GM12878 (cell line): ENCODE measurements at regions not wholly inside any gene's neighbourhood (a gene's known extent, or its start where the extent isn't known, plus 50 kb on each side); places are given as distances from the start of the nearest gene placed in this dataset.

Experiments used
- BCLAF1 ChIP-seq: fragments of 450-650 bp; IDR thresholded peaks from 2 replicates; pipeline ENCODE4 v1.6.1; 2017; ENCODE audit warnings: antibody characterized with exemption, mild to moderate bottlenecking, moderate library complexity
- BHLHE40 ChIP-seq, 2 experiments: fragments of 450-650 bp in 1 of 2; IDR thresholded peaks; 2 replicates each; pipeline ENCODE4 v1.6.1; 2011 to 2017; ENCODE audit warnings: low read depth in 2 of 2, borderline replicate concordance in 1 of 2, improper control_type of control experiment in 1 of 2, low read length in 1 of 2, mild to moderate bottlenecking in 1 of 2
- CTCF ChIP-seq, 3 experiments: IDR thresholded peaks in 2 of 3; conservative IDR thresholded peaks in 1 of 3; 2 replicates each; pipeline ENCODE4 v1.5.1; 2011; ENCODE audit warnings: low read depth in 3 of 3, low read length in 3 of 3, mild to moderate bottlenecking in 3 of 3, control low read depth in 2 of 3, moderate library complexity in 2 of 3, inconsistent platforms in 1 of 3, mixed read lengths in 1 of 3; ENCODE audit not compliant: control insufficient read depth in 2 of 3, insufficient read depth in 1 of 3; ENCODE audit errors: extremely low read depth in 1 of 3
- MAX ChIP-seq: IDR thresholded peaks from 2 replicates; pipeline ENCODE4 v1.6.1; 2012; ENCODE audit warnings: low read depth, low read length, improper control_type of control experiment
- PBX3 ChIP-seq: IDR thresholded peaks from 2 replicates; pipeline ENCODE4 v1.6.1; 2011; ENCODE audit warnings: mild to moderate bottlenecking, low read depth, low read length, moderate library complexity; ENCODE audit not compliant: insufficient replicate concordance
- POLR2A ChIP-seq: IDR thresholded peaks from 2 replicates; pipeline ENCODE4 v1.6.1; 2011; ENCODE audit warnings: low read depth, mild to moderate bottlenecking, low read length
- SIX5 ChIP-seq: IDR thresholded peaks from 2 replicates; pipeline ENCODE4 v1.6.1; 2011; ENCODE audit warnings: mild to moderate bottlenecking, low read depth, low read length, moderate library complexity; ENCODE audit not compliant: severe bottlenecking
- TF ChIP-seq, protein P1 (sequence below): fragments of 450-650 bp; IDR thresholded peaks from 2 replicates; pipeline ENCODE4 v1.6.1; 2017; ENCODE audit warnings: borderline replicate concordance
- TF ChIP-seq, protein P2 (sequence below): IDR thresholded peaks from 2 replicates; pipeline ENCODE4 v1.6.1; 2011; ENCODE audit warnings: low read depth, low read length, improper control_type of control experiment, borderline replicate concordance
- TF ChIP-seq, protein P3 (sequence below): IDR thresholded peaks from 2 replicates; pipeline ENCODE4 v1.6.1; 2012; ENCODE audit warnings: mild to moderate bottlenecking, low read depth, low read length

DNA sequence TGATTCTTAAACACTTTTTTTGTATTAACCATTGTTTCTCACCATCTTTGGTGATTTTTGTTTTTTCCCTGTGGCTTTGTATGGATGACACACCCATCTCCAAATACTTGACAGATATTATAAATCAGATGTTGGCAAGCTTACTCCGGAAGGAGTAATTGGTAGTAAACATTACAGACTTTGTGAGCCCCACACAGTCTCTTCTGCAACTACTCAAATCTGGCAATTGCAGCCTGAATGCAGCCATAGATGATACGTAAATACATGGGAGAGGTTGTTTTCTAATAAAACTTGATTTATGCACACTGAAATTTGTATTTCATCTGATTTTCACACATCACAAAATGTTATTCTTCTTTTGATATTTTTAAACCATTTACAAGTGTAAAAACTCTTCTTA, 331.5 kb downstream of the ARPP21 start:
- TF ChIP-seq, protein P1, sequence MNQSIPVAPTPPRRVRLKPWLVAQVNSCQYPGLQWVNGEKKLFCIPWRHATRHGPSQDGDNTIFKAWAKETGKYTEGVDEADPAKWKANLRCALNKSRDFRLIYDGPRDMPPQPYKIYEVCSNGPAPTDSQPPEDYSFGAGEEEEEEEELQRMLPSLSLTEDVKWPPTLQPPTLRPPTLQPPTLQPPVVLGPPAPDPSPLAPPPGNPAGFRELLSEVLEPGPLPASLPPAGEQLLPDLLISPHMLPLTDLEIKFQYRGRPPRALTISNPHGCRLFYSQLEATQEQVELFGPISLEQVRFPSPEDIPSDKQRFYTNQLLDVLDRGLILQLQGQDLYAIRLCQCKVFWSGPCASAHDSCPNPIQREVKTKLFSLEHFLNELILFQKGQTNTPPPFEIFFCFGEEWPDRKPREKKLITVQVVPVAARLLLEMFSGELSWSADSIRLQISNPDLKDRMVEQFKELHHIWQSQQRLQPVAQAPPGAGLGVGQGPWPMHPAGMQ, result no peak
- TF ChIP-seq PBX3 (no peak), BCLAF1 (no peak), BHLHE40 (IDR thresholded peaks at IDR 0.05; ENCODE audit: borderline replicate concordance in 1 of 2, low read depth in 2 of 2, low read length in 1 of 2) (no peak), POLR2A (no peak), MAX (no peak), SIX5 (no peak), CTCF (IDR thresholded peaks at IDR 0.05 in 2 of 3, conservative IDR thresholded peaks at IDR 0.05 in 1 of 3; ENCODE audit: control insufficient read depth in 2 of 3, extremely low read depth in 1 of 3, insufficient read depth in 1 of 3, low read depth in 3 of 3, low read length in 3 of 3) (no peak)
- TF ChIP-seq, protein P2, sequence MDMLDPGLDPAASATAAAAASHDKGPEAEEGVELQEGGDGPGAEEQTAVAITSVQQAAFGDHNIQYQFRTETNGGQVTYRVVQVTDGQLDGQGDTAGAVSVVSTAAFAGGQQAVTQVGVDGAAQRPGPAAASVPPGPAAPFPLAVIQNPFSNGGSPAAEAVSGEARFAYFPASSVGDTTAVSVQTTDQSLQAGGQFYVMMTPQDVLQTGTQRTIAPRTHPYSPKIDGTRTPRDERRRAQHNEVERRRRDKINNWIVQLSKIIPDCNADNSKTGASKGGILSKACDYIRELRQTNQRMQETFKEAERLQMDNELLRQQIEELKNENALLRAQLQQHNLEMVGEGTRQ, result no peak
- TF ChIP-seq, protein P3, sequence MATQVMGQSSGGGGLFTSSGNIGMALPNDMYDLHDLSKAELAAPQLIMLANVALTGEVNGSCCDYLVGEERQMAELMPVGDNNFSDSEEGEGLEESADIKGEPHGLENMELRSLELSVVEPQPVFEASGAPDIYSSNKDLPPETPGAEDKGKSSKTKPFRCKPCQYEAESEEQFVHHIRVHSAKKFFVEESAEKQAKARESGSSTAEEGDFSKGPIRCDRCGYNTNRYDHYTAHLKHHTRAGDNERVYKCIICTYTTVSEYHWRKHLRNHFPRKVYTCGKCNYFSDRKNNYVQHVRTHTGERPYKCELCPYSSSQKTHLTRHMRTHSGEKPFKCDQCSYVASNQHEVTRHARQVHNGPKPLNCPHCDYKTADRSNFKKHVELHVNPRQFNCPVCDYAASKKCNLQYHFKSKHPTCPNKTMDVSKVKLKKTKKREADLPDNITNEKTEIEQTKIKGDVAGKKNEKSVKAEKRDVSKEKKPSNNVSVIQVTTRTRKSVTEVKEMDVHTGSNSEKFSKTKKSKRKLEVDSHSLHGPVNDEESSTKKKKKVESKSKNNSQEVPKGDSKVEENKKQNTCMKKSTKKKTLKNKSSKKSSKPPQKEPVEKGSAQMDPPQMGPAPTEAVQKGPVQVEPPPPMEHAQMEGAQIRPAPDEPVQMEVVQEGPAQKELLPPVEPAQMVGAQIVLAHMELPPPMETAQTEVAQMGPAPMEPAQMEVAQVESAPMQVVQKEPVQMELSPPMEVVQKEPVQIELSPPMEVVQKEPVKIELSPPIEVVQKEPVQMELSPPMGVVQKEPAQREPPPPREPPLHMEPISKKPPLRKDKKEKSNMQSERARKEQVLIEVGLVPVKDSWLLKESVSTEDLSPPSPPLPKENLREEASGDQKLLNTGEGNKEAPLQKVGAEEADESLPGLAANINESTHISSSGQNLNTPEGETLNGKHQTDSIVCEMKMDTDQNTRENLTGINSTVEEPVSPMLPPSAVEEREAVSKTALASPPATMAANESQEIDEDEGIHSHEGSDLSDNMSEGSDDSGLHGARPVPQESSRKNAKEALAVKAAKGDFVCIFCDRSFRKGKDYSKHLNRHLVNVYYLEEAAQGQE, result no peak
